HG03103 (cell line): ENCODE measurements at regions not wholly inside any gene's neighbourhood (a gene's known extent, or its start where the extent isn't known, plus 50 kb on each side); places are given as distances from the start of the nearest gene placed in this dataset.

Experiments used
- ATAC-seq: cut with Tn5 transposase; IDR thresholded peaks from one replicate; pipeline ENCODE4 v1.9.1; 2021; ENCODE audit warnings: low read depth; ENCODE audit not compliant: unreplicated experiment

GRCh38 chr2:223107825-223108224 is 55.8 kb downstream of the KCNE4 start:
- no peak for ATAC-seq

GRCh38 chr2:223108351-223109050 is 56.5 kb downstream of the KCNE4 start:
- ATAC-seq: no peak

- no peak for ATAC-seq
Observed at GRCh38 chr2:223109341-223109740, 57.4 kb downstream of the KCNE4 start.

- ATAC-seq: no peak
Observed at GRCh38 chr2:223113161-223113560, 61.2 kb downstream of the KCNE4 start.

GRCh38 chr2:223114170-223114569 is 62.2 kb downstream of the KCNE4 start:
- ATAC-seq: no peak

- ATAC-seq: no peak
Observed at GRCh38 chr2:223114917-223115316, 62.9 kb downstream of the KCNE4 start.

- ATAC-seq: no peak
Observed at GRCh38 chr2:223117533-223117932, 65.5 kb downstream of the KCNE4 start.

GRCh38 chr2:223121283-223121682 is 69.3 kb downstream of the KCNE4 start:
- ATAC-seq: no peak

- no peak for ATAC-seq
Observed at GRCh38 chr2:223122781-223123180, 70.8 kb downstream of the KCNE4 start.

GRCh38 chr2:223123855-223124610 is 72.0 kb downstream of the KCNE4 start:
- ATAC-seq: no peak

- no peak for ATAC-seq
Observed at GRCh38 chr2:223141606-223142005, 89.6 kb downstream of the KCNE4 start.

- no peak for ATAC-seq
Observed at GRCh38 chr2:223142118-223142517, 90.1 kb downstream of the KCNE4 start.

- ATAC-seq: no peak
Observed at GRCh38 chr2:223147431-223147830, 95.4 kb downstream of the KCNE4 start.

- no peak for ATAC-seq
Observed at GRCh38 chr2:223148516-223148915, 96.5 kb downstream of the KCNE4 start.

GRCh38 chr2:223155956-223156355 is 104.0 kb downstream of the KCNE4 start:
- ATAC-seq: no peak

GRCh38 chr2:223161873-223162458 is 110.0 kb downstream of the KCNE4 start:
- no peak for ATAC-seq

- ATAC-seq: no peak
Observed at GRCh38 chr2:223165423-223166214, 113.6 kb downstream of the KCNE4 start.

GRCh38 chr2:223166215-223166493 is 114.2 kb downstream of the KCNE4 start:
- ATAC-seq: no peak

- no peak for ATAC-seq
Observed at GRCh38 chr2:223166983-223167650, 115.1 kb downstream of the KCNE4 start.

GRCh38 chr2:223169830-223170605 is 118.0 kb downstream of the KCNE4 start:
- no peak for ATAC-seq
